CD4-positive, alpha-beta T cell treated with Interleukin-2 at 100 ng/mL for 4 hours (primary cell): ENCODE measurements at regions not wholly inside any gene's neighbourhood (a gene's known extent, or its start where the extent isn't known, plus 50 kb on each side); places are given as distances from the start of the nearest gene placed in this dataset.

Experiments used
- DNase-seq: peaks from one replicate; pipeline ENCODE4 v3.0.0-alpha.2; 2020; ENCODE audit warnings: low spot score

DNA sequence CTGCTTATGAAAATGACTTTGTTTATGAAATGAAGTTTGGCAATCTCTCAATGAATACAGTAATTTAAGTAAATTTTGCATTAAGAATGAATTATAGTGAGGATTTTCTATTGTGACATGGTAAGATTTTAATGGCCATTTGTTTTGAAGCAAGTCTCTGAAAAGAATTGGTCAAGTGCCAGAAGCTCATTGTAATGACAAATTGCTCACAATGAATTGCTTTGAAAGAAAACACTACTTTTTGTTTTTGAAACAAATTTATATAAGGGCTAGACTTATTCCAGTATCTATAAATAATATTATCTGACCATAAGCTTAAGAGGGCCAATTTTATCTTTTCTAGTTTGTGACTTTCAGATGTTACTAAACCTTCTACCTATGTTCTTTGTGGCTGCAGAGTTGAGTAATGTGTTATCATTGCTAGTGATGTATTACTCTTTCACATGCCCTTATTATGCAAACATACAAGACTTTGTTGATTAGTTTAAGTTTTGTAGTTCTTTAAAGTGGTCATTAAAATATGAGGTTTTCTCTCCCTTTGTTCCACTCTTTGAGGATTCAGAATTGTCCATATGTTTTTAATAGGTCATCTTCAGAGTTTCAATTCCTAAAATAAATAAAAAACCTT lies 93.0 kb upstream of the ZNF608 start:
- DNase-seq = no peak

DNA sequence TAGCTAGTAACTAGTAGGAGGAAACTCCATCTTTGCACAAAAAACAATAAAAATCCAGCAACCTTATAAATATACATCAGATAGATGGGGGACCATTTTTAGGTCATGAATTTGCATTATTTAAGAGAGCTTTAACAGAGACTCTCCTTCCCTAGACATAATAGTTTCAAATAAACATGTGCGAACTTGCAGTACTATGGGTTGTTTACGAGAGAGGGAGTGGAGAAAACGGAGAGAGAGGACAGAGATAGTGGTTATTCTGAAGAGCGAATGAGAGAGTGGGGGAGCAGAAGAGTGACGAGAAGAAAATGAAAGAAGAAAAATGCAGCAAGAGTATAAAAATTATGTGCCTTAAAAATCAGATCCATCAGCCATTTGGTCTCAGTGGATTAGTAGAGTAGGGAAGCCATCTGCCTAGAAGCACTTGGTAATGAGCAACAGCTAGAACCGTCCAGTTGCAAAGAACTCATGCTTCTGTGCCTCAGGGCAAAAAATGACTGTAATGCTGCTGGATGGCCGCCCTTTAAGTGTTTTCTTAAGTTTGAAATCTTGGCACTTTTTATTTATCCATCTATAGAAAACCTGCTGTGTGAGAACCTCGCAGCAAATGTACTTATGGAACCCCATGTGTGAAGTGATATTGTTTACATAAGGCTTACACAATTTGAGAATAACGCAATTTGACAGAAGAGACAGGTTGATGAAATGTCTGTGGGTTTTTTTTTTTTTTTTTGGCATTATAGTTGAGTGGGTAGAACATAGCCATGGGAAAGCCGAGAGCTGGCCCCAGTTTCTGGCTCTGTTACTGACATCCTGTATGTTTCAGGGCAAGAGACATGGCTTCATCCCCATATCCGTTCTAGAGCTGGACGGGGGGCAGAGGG lies 95.6 kb upstream of the ZNF608 start:
- no peak for DNase-seq

DNA sequence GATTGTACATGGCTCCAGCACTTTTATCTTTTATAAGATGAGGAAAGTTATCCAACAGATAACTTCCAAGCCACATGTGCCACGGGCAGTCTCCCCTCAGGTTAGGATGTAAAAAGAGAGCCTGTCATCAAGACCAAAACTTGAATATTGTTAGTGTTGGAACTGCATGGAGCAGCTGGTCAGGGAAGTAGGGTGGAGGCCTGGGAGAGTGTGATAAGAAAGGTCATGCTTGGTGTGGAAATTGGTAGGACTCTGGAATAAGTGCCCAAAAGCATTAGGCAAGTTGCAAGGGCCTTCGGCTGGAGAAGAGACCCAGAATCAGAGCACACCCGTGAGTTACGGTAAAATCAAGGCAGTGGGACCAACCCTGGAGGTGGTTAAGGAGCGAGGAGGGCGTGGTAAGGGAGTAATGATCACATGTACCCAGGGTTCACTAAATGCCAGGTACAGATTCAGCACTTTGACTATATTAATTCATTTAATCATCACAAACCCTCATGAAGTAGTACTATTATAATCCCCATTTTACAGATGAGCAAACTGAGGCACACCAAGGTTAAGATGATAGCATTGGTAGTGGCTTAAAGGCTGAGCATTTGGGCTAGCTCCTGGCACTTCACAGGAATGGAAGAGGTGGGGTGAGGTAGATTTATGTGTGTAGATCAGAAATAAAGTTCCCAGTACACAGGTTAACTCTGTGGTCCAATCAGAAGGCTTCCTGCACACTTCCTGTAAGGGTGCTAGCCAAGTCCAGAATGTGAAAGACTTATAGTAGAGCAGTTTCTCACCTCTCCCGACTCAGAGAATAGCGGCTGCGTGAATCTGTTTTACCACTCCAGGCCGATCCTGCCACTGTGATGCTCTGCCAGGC lies 96.5 kb upstream of the ZNF608 start:
- no peak for DNase-seq

DNA sequence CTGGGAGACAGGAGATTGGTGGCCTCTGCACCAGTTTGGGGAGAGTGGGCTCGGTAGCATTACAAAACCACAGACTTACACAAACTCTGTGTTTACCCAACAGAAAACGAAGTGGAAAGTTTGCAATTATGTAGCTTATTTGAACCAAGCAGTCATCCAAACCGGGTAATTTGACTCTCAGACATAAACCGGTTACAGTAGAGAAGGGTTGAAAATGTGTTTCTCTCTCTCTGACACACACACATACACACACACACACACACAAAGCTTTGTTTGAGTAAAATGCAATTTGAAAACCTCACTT lies 97.1 kb upstream of the ZNF608 start:
- DNase-seq = no peak

DNA sequence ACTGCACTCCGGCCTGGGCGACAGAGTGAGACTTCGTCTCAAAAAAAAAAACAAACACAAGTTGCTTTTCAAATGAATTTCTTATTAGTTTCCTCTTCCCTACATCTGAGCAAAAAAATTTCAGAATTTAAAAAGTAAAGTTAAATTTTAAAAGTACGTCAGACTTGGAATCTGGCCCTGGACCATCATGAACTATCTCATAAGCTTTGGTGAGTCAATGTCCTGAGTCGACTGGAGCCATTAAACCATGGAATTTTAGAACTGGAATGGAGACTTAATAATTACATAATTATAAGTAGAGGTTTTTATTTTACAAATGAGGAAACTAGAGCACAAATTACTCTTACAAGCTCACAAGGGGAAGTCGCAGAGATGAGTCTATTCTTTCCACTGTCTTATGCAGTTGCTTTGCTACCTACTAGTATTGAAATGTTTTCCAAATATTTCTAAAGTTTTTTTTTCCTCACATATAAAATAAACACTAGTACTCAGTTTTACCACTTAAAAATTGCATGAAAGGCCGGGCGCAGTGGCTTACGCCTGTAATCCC lies 98.0 kb upstream of the ZNF608 start:
- no peak for DNase-seq

DNA sequence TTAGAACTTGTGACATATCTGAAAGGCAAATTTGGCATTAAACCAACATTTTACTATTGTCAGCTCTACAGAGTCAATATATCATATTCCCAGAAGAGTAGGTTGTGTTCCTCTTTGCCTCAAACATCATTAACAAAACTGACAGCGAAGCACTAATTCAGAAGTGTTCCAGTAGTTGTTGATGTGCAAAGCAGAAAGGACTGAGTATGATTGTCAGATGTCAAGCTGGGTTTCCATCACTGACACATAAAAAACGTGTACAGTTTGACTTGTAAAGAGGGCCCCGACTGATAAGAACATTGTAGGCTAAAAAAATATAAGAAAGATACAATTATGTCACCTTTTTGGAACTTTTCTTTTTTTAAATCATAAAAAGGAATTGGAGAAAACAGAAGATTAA lies 101.5 kb upstream of the ZNF608 start:
- no peak for DNase-seq

DNA sequence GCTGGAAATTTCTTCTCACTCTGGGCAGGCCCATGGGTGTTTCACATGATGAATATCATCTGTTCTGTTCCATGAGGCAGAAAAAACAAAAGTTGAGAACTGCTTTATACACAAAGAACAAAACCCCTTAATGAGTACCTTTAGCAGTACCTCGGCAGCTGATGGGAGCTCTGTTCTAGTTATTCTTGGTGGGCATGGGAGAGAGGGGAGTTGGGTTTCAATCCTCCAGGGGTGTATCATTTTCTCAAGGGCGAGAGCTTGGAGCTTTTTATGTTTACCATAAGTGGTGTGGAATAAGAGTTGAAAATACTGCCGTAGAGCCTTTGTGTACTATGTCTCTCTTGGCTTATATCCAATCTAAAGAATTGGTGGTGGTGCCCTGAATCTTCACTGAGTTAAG lies 103.3 kb upstream of the ZNF608 start:
- DNase-seq = no peak

DNA sequence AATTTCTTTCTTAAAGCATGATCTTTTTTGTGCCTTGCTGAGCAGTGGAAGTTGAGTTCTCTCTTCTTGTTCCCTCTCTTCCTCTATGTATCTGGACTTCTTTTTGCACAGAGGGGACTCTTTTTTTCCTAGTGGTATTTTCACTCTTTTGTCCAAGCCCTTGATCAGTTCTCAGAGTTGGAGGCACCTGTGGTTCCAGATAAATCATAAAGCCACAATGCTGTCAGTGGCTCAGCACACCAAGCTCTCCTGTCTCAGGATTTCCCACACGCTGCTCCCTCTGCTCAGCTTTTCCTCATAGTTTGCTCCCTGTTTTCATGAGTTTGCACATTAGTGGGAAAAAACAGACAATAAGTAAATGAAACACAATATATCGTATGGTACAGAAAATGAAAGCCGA lies 110.3 kb upstream of the ZNF608 start:
- no peak for DNase-seq

DNA sequence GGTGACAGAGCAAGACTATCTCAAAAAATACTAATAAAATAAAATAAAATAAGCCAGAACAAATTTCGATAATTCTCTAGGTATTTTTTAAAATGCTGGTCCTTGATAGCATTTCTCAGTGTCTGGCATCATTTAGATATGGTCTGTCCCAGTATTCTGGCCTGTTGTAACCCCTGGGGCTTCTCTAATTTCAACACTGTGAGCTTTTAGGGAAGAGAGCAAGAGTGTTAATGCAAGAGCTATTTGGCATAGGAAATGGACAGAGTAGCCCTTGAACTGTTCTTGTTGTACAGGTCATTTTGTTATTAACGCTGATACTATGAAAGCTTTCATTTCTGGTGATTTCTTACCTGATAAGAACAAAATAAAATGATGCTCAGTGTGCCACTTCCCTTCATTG lies 112.2 kb upstream of the ZNF608 start:
- DNase-seq = no peak

DNA sequence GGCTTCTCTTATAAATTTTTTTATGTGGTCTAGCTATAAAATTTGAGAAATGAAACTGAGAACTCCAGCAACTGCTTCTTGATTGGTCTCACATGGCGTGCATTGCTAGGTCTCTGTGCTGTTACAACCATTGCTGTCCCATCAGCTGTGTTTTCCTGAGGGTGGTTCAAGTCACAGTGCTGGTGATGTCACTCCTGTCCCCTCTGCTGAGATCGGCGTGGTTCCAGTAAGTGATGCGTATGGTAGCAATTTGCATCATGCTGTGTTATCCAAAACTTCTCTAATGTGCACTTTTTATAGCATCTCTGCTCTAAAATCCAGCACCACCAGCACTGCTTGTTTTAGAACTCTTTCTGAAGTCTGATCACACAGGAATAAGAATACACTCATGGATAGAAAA lies 112.6 kb upstream of the ZNF608 start:
- no peak for DNase-seq

DNA sequence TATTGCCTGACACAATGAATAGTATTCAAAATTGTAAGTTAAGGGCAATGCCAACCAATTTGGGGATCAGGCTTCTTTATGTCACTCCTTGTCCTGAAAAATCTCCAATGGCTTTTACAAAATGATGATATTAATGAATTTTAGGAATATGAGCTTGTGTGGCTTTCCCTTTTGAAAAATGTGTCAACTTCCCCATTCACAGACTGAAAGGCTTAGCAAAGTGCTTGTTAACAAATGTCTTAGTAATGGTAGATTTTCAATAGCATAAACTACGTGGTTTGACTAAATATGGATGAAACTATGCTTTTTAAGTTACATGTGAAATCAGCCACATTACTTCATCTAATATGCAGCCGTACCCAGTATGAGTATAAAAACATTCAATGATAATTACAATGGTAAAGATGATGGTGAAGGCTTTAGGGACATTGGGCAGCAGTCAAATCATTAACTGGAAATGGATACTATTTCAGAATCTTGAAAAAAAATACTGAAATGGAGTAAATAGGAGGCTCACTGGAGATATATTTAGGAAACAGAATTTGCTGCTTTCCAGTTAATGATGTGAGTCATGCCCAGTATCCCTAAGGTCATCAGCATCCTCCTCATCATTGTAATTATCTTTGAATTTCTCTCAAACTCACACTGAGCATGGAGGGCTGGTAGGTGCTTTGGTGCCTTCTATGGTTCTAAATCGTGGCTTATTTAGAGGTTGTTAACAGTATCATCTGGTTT lies 113.3 kb upstream of the ZNF608 start:
- DNase-seq = no peak

DNA sequence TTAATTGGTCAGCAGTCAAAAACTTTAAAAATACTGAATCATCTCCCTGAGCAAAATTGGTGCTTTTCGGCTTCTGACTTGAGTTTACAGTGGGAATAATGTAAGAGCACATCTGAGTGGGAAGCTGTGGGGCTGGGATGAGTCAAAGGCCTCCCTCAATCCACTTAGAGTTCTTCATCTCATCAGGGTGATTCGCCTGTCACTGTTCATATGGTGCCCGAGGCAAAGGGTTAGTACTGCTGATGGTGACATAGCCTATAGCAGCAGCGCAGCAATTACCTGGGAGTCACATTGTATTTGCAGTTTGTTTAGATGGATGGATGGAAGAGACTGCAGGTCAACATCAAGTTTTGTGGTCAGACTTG lies 113.8 kb upstream of the ZNF608 start:
- DNase-seq = no peak

DNA sequence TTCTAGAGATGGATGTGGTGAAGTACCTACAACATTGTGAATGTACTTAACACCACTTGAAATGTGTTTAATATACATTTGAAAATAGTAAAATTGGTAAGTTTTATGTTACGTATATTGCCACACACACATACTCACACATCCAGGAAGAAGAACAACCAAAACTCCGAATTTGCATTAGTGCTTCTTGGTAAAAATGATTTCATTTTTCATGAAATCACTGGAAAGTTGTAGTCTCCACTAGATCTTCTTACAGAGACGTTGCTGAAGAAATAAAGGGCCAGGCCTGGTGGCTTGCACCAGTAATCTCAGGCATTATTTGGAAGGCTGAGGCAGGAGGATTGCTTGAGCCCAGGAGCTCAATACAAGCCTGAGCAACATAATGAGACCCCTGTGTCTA lies 118.6 kb upstream of the ZNF608 start:
- no peak for DNase-seq

DNA sequence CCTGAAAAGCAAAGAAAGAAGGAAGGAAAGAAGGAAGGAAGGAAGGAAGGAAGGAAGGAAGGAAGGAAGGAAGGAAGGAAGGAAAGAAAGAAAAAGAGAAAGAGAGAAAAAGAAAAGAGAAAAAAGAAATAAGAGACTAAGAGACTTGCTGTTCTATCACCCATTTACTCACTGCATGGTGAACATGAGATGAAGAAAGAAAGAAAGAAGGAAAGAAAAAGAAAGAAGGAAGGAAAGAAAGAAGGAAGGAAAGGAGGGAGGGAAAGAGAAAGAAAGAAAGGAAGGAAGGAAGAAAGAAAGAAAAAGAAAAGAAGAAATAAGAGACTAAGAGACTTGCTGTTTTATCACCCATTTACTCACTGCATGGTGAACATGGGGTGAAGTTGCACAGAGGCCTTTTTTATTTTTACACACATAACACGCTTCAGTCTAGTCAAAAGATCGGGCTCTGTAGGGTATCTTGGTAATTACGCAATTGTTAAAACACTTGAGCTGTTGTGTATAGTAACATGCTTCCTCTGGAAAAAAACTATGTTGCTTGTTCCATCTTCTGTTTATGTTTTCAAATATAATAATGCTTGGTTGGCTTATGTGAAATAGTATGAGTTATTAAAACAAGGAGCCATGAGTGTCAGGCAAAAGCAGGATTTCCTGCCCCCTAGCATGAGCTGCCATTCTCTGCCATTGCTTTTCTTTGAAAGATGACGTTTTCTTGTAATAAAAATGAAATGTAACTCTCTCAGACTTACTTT lies 119.3 kb upstream of the ZNF608 start:
- no peak for DNase-seq

DNA sequence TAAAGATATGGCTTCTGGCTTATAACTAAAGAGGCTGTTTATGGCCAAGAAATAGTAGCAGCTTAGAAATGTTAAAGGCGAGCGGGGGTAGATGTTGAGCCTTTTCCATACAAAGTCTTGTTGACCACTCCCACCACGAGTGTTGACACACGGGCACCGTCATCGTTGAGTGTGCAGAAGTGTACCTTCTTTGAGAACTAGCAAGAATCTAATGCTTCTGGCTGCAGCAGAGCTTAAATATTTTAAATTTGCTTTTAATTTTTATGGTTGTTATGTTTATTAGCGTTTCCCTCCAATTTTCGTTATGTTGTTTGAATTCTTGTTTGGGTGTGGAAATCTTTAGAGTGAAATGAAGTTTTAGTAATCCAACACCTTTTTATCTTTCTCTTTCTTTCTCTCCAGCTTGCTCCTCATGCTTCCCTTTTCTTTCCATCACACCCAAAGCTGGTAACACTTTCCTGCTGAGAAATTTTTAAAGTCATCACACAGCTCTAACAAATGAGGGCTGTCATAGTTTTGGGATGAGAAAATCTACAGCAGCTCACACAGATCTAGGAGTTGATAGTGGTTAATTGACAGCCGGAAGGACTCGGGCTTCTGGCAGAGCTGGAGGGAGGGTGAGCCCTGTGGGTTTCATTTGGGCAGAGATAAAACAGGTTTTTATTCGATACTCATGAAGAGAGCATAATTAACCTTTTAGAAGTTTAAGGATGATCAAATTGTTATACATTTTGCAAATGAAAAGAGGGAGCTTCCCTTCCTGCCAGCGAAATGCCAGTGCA lies 120.1 kb upstream of the ZNF608 start:
- no peak for DNase-seq

DNA sequence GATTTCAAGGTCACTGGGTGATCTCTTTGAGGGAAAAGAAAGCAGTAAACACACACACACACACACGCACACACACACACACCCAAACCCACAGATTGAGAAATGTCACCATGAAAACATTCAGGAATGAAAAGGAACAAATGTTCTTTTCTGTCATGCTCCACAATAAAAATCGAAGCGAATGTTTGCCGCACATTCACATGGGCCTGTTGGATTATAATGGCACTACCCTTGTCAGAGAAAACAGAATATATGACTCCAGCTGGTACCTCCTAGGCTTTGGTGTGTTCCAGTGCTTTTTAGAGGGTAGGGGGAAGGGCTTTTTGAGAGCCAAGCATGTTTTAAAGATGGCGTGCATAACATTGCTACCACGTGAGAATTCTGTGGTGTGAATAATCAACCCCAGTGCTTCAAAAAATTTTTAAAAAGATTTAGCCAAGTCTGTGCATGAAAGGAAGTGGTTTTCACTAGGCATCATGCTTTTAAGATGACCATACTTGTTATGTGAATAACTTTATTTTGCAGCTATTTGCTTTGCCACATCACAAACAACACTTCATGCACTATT lies 120.8 kb upstream of the ZNF608 start:
- no peak for DNase-seq

DNA sequence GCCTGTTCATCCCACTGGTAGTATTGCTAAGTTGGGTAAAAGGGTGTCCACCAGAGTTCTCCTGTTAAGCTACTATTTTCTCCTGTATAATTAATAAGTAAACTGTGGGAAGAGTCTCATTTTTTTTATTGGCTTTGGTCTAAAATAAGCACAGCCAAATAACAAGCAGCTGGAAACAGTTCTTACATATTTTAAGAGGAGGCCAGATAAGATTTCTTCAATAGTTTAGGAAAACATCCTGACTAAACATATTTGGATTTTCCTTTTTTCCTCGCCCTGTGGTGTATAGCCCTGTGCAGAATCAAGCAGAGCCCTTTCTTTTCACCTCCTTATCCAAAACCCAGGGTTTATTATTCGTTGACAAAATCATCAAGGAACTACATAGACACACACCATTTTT lies 122.2 kb upstream of the ZNF608 start:
- DNase-seq = no peak

DNA sequence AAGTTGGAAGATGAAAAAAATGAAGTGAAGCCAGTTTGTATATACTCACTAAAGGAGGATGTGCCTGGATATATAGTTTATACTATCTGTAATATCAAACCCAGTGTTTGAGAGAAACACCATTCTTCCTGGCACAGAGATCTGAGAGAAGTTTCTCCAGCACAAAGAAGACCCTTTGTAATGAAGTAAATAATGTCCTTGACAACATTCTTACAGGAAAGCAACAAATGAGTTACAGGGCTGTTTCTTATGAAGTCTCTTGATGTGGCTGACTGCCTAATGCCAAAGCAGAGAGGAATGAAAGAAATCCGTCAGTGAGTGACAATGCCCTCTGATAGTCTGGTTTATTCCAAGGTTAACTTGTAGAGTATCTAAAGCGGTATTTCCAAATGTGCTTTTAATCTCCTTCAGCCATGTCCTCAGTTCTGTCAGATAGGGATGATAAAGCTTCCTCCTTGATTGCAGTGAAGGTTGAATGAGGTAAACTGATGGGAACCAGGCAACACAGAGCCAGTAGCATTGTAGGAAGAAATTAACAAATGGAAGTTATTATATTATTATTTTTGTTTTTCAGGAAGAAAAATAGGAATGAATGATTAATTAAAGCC lies 123.1 kb upstream of the ZNF608 start:
- no peak for DNase-seq

DNA sequence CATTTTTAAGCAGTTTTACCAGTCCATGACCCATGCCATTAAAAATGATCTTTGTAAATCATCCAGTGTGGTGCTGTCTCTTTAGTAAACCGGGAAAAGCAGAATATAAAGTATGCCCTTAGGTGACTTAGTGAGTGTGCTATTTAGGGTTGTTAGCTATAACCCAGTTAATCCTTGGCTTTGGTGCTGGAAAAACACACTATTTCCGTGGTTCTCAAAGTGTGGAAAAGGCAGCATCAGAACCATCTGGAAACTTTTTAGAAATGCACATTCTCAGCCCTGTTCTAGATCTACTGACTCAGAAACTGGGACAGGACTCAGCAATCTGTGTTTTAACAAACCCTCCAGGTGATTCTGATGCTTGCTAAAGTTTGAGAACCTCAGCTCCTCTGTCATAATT lies 123.6 kb upstream of the ZNF608 start:
- DNase-seq = no peak

DNA sequence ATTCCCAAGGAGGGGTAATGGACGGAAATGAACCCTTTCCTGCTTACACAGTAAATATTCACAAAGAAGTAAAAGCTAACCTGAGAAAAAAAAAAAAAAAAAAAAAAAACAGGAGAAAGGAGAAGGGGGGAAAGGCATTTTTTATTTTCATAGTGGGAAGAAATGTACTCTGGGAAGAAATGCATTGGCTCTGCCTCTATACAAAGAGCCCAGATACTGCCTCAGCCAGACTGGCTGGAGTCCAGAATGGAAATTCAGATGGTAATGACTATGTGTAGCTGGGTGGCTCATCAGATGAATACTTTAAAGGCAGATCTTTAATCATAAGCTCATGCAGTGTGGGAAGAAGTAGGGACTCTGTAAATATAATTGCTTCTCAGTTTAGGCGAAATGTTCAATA lies 124.9 kb upstream of the ZNF608 start:
- DNase-seq = no peak
